Naive thymus-derived CD8-positive, alpha-beta T cell (primary cell): ENCODE measurements at regions not wholly inside any gene's neighbourhood (a gene's known extent, or its start where the extent isn't known, plus 50 kb on each side); places are given as distances from the start of the nearest gene placed in this dataset.

ENCODE experiments used
- ATAC-seq, 2 donors: fragments of 150-1000 bp; cut with Tn5 transposase in 1 of 2; sonication (Bioruptor Pico), chemical (Tn5 transposase) in 1 of 2; 1 replicate in 1 of 2; 2 replicates in 1 of 2; pipeline ENCODE4 v1.10.0; 2021; ENCODE audit warnings: mild to moderate bottlenecking in 2 of 2, moderate library complexity in 2 of 2
- POLR2A ChIA-PET: fragments of 350-600 bp; sonication (Branson Sonifier 250); formaldehyde crosslinking; loops from one replicate; lab custom pipeline; 2021; ENCODE audit warnings: antibody characterized with exemption; lab: Charles Lee
- DNase-seq, 10 donors: peaks; one replicate each; pipeline versions ENCODE4 v3.0.0 to v3.0.0-alpha.2; 2020 to 2022
- H3K27ac Mint-ChIP-seq, 10 donors: one replicate each; pipeline ENCODE4 v1.8.0; 2020 to 2022; ENCODE audit warnings: mild to moderate bottlenecking in 10 of 10, mixed read lengths in 10 of 10, moderate library complexity in 4 of 10, inconsistent platforms in 1 of 10
- H3K27me3 Mint-ChIP-seq, 5 donors: one replicate each; pipeline ENCODE4 v1.8.0; 2021 to 2022; ENCODE audit warnings: mixed read lengths in 5 of 5
- H3K36me3 Mint-ChIP-seq, 3 donors: one replicate each; pipeline ENCODE4 v1.8.0; 2020 to 2022; ENCODE audit warnings: mixed read lengths in 3 of 3, mild to moderate bottlenecking in 2 of 3, inconsistent platforms in 1 of 3
- H3K4me1 Mint-ChIP-seq, 4 donors: one replicate each; pipeline ENCODE4 v1.8.0; 2021 to 2022; ENCODE audit warnings: mixed read lengths in 4 of 4
- H3K4me3 Mint-ChIP-seq, 10 donors: one replicate each; pipeline ENCODE4 v1.8.0; 2020 to 2022; ENCODE audit warnings: mild to moderate bottlenecking in 10 of 10, mixed read lengths in 10 of 10, moderate library complexity in 6 of 10, inconsistent platforms in 1 of 10
- H3K9me3 Mint-ChIP-seq, 9 donors: one replicate each; pipeline ENCODE4 v1.8.0; 2020 to 2022; ENCODE audit warnings: mixed read lengths in 9 of 9, mild to moderate bottlenecking in 3 of 9, inconsistent platforms in 1 of 9, moderate library complexity in 1 of 9

- POLR2A ChIA-PET, result no interaction called here
- peaks cover 0 to 13% (median 3%) of the 10 kb centered on the region in 9 donors for H3K9me3 Mint-ChIP-seq
- H3K27me3 Mint-ChIP-seq, result peaks cover 8 to 51% (median 14%) of the 10 kb centered on the region in 5 donors
- no peaks in the 10 kb centered on the region for H3K4me1 Mint-ChIP-seq
- no peak overlapping the region for H3K4me3 Mint-ChIP-seq
- no peak for DNase-seq
- no peak for ATAC-seq
- H3K36me3 Mint-ChIP-seq, result no peaks in the 10 kb centered on the region
- H3K27ac Mint-ChIP-seq, result no peak overlapping the region
Measured at GRCh38 chr4:10354225-10354624, 103.0 kb downstream of the ZNF518B start.

DNA sequence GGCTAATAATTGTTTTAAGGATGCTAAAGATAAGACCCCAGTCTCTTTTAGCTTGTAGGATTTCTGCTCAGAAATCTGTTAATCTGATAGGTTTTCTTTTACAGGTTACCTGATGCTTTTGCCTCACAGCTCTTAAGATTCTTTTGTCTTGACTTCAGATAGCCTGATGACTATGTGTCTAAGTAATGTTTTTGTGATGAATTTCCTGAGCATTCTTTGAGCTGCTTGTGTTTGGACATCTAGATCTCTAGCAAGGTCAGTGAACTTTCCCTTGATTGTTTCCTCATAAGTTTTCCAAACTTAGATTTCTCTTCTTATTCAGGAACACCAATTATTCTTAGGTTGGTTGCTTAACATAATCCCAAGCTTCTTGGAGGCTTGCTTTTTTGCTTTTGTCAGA is 104.1 kb downstream of the ZNF518B start:
- ATAC-seq (no peak), DNase-seq (no peak)
- POLR2A ChIA-PET, result no interaction called here
- H3K4me3 Mint-ChIP-seq, result no peak overlapping the region
- H3K9me3 Mint-ChIP-seq, result peaks cover 0 to 13% (median 3%) of the 10 kb centered on the region in 9 donors
- H3K36me3 Mint-ChIP-seq, result no peaks in the 10 kb centered on the region
- H3K27ac Mint-ChIP-seq, result no peak overlapping the region
- H3K4me1 Mint-ChIP-seq, result no peaks in the 10 kb centered on the region
- peaks cover 6 to 51% (median 13%) of the 10 kb centered on the region in 5 donors for H3K27me3 Mint-ChIP-seq

- Mint-ChIP-seq H3K27me3 (peaks cover 0 to 11% (median 4%) of the 10 kb centered on the region in 5 donors), H3K4me1 (peaks cover 0 to 2% (median 0%) of the 10 kb centered on the region in 4 donors), H3K9me3 (peaks cover 0 to 9% (median 3%) of the 10 kb centered on the region in 9 donors), H3K27ac (no peak overlapping the region), H3K4me3 (no peak overlapping the region), H3K36me3 (no peaks in the 10 kb centered on the region)
- POLR2A ChIA-PET, result no interaction called here
- ATAC-seq (no peak), DNase-seq (no peak)
Measured at GRCh38 chr4:10348241-10348640, 109.0 kb downstream of the ZNF518B start.

GRCh38 chr4:10347815-10348214 is 109.4 kb downstream of the ZNF518B start:
- Mint-ChIP-seq H3K27ac (no peak overlapping the region), H3K9me3 (peaks cover 0 to 6% (median 2%) of the 10 kb centered on the region in 9 donors), H3K36me3 (no peaks in the 10 kb centered on the region), H3K4me1 (peaks cover 0 to 2% (median 0%) of the 10 kb centered on the region in 4 donors), H3K27me3 (peaks cover 0 to 7% (median 4%) of the 10 kb centered on the region in 5 donors), H3K4me3 (no peak overlapping the region)
- POLR2A ChIA-PET, result no interaction called here
- no peak for ATAC-seq
- DNase-seq, result no peak

GRCh38 chr4:10347281-10347795 is 109.9 kb downstream of the ZNF518B start:
- POLR2A ChIA-PET, result no interaction called here
- DNase-seq, result no peak
- H3K4me3 Mint-ChIP-seq, result no peak overlapping the region
- H3K27ac Mint-ChIP-seq, result no peak overlapping the region
- no peak for ATAC-seq
- H3K9me3 Mint-ChIP-seq, result peaks cover 0 to 1% (median 0%) of the 10 kb centered on the region in 9 donors
- H3K4me1 Mint-ChIP-seq, result peaks cover 0 to 2% (median 0%) of the 10 kb centered on the region in 4 donors
- H3K36me3 Mint-ChIP-seq, result no peaks in the 10 kb centered on the region
- H3K27me3 Mint-ChIP-seq, result peaks cover 0 to 6% (median 4%) of the 10 kb centered on the region in 5 donors

DNA sequence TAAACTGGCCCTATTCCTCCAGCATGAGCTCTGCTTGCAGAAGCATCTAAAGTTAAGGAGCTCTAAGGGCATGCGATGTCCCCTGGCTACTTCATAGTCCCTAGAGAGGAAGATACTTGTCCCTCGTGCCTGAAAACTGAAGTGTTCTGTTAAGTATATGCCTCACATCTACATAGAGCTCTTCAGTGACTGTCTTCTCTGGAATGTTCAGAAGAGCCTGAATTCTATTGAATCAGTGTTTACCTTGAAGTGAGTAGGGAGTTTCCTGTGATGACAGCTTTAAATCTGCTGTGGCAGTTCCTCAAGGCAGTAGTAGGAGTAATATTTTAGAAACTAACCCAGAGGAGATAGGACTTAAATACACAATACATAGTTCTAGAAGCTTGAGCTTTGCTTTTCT is 111.2 kb downstream of the ZNF518B start:
- ATAC-seq (no peak), DNase-seq (no peak)
- peaks cover 0 to 7% (median 2%) of the 10 kb centered on the region in 5 donors for H3K27me3 Mint-ChIP-seq
- H3K36me3 Mint-ChIP-seq, result no peaks in the 10 kb centered on the region
- peaks cover 0 to 2% (median 0%) of the 10 kb centered on the region in 4 donors for H3K4me1 Mint-ChIP-seq
- no peak overlapping the region for H3K4me3 Mint-ChIP-seq
- POLR2A ChIA-PET, result interaction anchor here (0.9 kb wide), 1 partner anchor 229 kb away, joined by 3 read pairs; no protein-coding TSS in a partner anchor
- H3K27ac Mint-ChIP-seq, result no peak overlapping the region
- H3K9me3 Mint-ChIP-seq, result no peaks in the 10 kb centered on the region

GRCh38 chr4:10345381-10345784 is 111.8 kb downstream of the ZNF518B start:
- POLR2A ChIA-PET, result interaction anchor here (0.9 kb wide), 1 partner anchor 228 kb away, joined by 3 read pairs; no protein-coding TSS in a partner anchor
- DNase-seq, result no peak
- no peak for ATAC-seq
- no peaks in the 10 kb centered on the region for H3K36me3 Mint-ChIP-seq
- no peaks in the 10 kb centered on the region for H3K9me3 Mint-ChIP-seq
- H3K27me3 Mint-ChIP-seq, result peaks cover 0 to 7% (median 2%) of the 10 kb centered on the region in 5 donors
- H3K4me3 Mint-ChIP-seq, result no peak overlapping the region
- peaks cover 0 to 2% (median 0%) of the 10 kb centered on the region in 4 donors for H3K4me1 Mint-ChIP-seq
- no peak overlapping the region for H3K27ac Mint-ChIP-seq

DNA sequence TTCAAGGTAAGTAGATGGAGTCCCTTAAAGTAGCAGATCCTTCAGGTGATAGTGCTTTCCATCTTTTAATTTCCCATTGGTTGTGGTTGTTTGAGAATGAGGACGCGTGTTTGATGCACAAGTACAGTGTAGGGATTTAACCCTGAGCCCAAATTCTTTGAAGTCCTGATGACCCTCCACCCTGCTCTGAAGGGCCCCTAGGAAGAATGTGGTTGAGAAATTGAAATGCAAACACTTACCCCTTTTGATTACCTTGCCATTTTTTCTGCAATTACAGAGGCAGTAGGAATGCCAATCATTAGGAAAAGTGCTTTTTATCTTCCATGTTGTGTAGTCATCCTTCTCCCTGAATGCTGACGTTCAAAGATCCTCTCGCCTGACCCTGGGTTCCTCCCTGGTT is 112.4 kb downstream of the ZNF518B start:
- Mint-ChIP-seq H3K4me3 (no peak overlapping the region), H3K27ac (no peak overlapping the region), H3K9me3 (no peaks in the 10 kb centered on the region), H3K36me3 (no peaks in the 10 kb centered on the region), H3K4me1 (peaks cover 0 to 2% (median 0%) of the 10 kb centered on the region in 4 donors), H3K27me3 (peaks cover 0 to 9% (median 2%) of the 10 kb centered on the region in 5 donors)
- no peak for ATAC-seq
- DNase-seq, result no peak
- POLR2A ChIA-PET, result interaction anchor here (0.9 kb wide), 1 partner anchor 227 kb away, joined by 3 read pairs; no protein-coding TSS in a partner anchor

DNA sequence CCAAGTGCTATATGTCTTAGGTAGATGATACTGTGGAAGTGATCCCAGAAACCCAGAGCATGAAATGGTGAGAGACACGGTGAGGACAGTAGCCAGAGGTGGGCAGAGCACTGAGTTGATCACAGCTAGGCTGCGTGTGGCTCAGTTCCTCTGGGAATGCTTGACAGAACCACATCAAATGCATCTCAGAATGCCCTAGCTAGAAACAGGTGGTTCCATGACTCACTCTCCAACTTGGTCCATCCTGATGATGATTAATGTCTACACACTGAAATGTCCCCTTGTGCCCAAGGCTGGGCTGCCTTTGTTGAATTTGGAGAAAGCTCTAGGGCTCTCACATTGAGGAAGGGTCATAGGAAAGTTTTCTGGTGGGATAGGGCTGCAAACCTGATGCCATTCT is 113.6 kb downstream of the ZNF518B start:
- DNase-seq (no peak), ATAC-seq (no peak)
- Mint-ChIP-seq H3K27me3 (peaks cover 0 to 9% (median 5%) of the 10 kb centered on the region in 5 donors), H3K4me3 (no peak overlapping the region), H3K4me1 (peaks cover 0 to 2% (median 0%) of the 10 kb centered on the region in 4 donors), H3K36me3 (no peaks in the 10 kb centered on the region), H3K27ac (no peak overlapping the region), H3K9me3 (no peaks in the 10 kb centered on the region)
- POLR2A ChIA-PET, result no interaction called here

DNA sequence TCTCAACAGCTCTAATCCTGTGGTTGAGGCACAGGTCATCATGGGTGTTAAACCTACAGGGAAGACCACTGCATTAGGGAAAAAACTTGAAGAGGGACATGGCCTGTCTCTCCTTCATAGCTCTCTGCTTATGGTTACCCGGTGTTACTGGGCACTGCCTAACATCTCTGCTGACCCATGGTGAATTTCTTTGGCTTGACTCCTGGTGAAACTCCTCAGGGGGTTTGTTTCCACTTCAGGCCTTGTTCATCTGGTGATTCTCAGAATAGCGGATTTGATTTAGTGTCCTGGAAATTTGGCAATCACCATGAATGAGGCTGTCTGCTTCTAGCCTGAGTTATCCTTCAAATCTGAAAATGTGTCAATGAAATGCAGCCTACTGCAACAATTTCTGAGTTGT is 114.4 kb downstream of the ZNF518B start:
- DNase-seq (no peak), ATAC-seq (no peak)
- Mint-ChIP-seq H3K4me1 (peaks cover 0 to 2% (median 0%) of the 10 kb centered on the region in 4 donors), H3K36me3 (no peaks in the 10 kb centered on the region), H3K9me3 (no peaks in the 10 kb centered on the region), H3K27ac (no peak overlapping the region), H3K4me3 (no peak overlapping the region), H3K27me3 (peaks cover 2 to 12% (median 8%) of the 10 kb centered on the region in 5 donors)
- POLR2A ChIA-PET, result no interaction called here

DNA sequence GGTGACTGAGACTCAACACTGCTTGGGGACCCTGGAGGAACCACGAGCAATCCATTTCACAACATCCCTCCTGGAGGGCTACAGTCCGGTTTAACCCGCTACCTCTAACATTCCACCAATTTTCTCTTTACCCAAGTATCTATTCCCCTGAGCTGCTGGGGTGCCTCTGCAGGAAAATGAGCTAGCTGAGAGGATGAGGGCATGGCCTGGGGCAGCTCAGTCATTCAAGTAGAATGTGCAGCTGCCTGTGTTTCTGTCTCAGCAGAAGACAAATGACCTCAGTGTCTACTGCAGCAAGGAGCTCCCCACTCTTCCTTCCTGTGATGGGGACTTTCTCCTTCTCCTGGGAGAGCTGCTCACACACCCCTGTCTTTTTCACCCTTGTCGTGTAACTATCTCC is 120.8 kb downstream of the ZNF518B start:
- POLR2A ChIA-PET, result no interaction called here
- peaks cover 0 to 4% (median 0%) of the 10 kb centered on the region in 3 donors for H3K36me3 Mint-ChIP-seq
- no peak overlapping the region for H3K27ac Mint-ChIP-seq
- DNase-seq (no peak), ATAC-seq (no peak)
- peaks cover 8 to 44% (median 16%) of the 10 kb centered on the region in 5 donors for H3K27me3 Mint-ChIP-seq
- no peak overlapping the region for H3K4me3 Mint-ChIP-seq
- peaks cover 0 to 7% (median 0%) of the 10 kb centered on the region in 9 donors for H3K9me3 Mint-ChIP-seq
- no peaks in the 10 kb centered on the region for H3K4me1 Mint-ChIP-seq

GRCh38 chr4:10335050-10335449 is 122.2 kb downstream of the ZNF518B start:
- no peak overlapping the region for H3K27ac Mint-ChIP-seq

GRCh38 chr4:10334506-10335028 is 122.7 kb downstream of the ZNF518B start:
- peaks cover 0 to 7% (median 0%) of the 10 kb centered on the region in 9 donors for H3K9me3 Mint-ChIP-seq
- no peak for DNase-seq
- no peak overlapping the region for H3K27ac Mint-ChIP-seq
- POLR2A ChIA-PET, result no interaction called here
- H3K4me1 Mint-ChIP-seq, result no peaks in the 10 kb centered on the region
- H3K36me3 Mint-ChIP-seq, result peaks cover 0 to 4% (median 0%) of the 10 kb centered on the region in 3 donors
- no peak overlapping the region for H3K4me3 Mint-ChIP-seq
- no peak for ATAC-seq
- peaks cover 6 to 44% (median 16%) of the 10 kb centered on the region in 5 donors for H3K27me3 Mint-ChIP-seq

More at GRCh38 chr4:10335050-10335449, 122.2 kb downstream of the ZNF518B start:
- Mint-ChIP-seq H3K4me1 (no peaks in the 10 kb centered on the region), H3K9me3 (peaks cover 0 to 7% (median 0%) of the 10 kb centered on the region in 9 donors), H3K4me3 (no peak overlapping the region), H3K27me3 (peaks cover 8 to 44% (median 16%) of the 10 kb centered on the region in 5 donors), H3K36me3 (peaks cover 0 to 4% (median 0%) of the 10 kb centered on the region in 3 donors)
- POLR2A ChIA-PET, result no interaction called here
- ATAC-seq (no peak), DNase-seq (no peak)
